ENCODE measurements at regions not wholly inside any gene's neighbourhood (a gene's known extent, or its start where the extent isn't known, plus 50 kb on each side); places are given as distances from the start of the nearest gene placed in this dataset.

- no peak for DNase-seq
Measured at GRCh38 chr3:24598695-24599470, 104.2 kb upstream of the THRB start.

DNA sequence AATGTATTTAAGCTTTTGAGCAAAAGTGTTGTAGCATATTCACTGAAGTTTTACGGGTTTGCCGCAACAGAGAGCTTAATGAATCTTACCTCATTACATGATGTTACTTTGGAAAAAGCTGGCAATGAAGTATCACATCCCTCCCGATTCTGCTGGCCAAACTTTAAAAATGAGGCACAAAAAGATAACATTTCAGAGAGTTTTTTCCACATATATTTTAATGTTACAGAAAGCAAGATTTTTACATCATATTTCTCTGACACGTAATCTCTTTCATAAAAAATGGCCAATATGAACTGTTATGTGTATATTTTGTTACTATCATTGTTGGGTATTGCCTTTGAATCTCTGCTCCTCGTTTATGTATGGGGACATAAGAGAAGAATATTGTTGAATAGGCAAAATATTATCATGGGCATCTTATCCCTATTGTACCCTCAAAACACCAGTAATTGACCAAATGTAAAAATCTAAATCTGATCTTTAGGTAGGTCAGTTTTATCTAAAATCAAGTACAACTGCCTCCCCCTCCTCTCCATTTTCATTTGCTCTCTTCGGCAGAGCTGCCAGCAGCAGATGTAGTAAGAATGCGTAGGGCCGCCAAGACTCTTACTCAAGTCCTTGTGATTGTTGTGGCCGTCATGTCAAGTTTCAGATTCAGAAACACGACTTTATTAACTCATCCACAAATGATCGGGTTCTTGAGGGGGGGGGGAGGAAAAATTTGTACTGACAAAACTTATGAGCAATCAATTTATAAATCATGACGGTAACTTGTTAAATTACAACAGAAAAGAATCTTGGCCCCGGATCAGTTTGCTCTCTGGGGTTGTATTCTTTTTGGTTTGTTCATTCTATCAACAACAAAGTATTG is 106.7 kb upstream of the THRB start:
- no peak for DNase-seq

DNA sequence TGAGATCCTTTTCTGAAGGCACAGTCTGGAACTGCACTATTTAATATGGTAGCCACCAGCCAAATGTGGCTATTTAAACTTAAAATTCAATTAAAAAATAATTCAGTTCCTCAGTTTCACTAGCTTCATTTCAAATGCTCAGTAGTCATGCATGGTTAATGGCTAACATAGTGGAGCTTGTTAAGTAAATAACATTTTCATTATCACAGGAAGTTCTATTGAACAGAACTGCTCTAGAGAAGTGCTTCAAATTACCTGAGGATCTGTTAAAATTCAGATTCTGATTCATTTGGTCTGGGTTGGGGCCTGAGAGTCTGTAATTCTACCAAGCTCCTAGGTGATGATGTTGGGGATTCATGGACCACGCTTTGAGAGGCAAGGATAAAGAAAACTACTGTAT is 109.6 kb upstream of the THRB start:
- no peak for DNase-seq

DNA sequence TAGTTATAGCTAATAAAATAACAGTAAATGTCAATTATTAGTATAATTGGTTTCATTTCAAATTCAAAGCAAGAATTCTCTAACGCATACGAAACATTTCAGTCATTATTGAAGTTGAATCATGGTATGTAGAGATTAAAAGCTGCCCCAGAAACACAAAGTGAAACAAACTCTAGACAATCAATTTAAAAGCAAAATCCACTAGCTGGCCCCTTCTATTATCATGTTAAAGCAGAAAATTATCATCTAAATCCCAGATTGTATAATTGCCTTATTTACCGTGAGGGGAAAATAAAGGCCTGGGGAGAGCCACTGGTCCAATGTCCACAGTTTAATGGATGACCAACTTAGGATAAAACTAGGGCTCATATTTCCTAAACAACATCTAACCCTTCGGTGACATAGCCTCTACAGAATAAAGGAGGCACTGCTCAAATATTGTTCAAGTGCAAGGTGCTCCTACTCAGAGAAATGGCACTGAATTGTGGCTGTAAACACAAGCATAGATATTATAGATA is 110.9 kb upstream of the THRB start:
- no peak for DNase-seq

DNA sequence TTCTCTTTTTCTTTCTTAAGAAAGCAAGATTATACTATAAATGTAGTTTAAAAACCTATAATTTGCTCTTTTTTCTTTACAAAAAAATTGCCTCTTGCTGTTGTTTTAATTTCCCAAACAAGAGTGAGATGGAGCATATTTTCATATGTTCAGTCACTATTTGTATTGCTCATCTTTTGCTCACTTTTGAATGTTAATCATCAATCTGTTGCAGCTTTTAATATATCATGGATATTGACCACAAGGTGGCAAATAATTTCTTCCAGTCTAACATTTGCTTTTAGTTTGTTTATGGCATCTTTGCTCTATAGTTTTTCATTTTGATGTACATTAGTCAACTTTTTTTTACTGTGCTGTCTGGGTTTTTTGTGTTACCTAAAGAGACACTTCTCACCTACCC is 112.6 kb upstream of the THRB start:
- no peak for DNase-seq

DNA sequence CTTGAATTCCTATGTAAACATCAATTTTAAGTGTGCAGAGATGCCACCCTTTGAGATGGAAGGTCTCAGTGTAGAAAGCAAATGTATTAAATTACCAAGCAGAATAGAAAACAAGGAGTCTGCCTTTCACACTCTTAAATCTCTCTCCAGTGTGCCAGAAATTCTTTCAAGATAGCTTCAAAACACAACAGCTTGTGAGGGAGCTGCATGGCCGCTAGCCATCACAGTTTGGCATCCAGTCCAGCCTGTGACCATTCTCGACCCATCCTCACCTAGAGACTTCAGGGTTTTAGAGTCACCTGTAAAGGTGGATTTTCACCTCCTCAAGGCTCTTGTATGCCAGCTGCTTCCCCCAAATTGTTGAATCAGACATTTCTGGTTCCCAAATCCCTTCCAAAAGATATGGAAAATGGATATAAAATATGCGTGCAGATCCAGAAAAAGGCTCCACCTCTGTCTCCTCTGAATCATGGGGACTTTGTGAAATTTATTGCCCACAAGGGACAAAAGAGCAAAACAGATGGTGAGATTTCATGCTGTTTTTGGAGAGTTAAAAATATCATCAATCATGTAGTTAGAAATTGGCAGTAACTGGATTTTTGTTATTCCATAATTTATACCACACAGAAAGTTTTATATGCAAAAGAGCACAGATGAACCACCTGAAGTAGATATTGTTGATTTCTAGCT is 114.2 kb upstream of the THRB start:
- no peak for DNase-seq

GRCh38 chr3:24614359-24614758 is 119.7 kb upstream of the THRB start:
- no peak for DNase-seq

DNA sequence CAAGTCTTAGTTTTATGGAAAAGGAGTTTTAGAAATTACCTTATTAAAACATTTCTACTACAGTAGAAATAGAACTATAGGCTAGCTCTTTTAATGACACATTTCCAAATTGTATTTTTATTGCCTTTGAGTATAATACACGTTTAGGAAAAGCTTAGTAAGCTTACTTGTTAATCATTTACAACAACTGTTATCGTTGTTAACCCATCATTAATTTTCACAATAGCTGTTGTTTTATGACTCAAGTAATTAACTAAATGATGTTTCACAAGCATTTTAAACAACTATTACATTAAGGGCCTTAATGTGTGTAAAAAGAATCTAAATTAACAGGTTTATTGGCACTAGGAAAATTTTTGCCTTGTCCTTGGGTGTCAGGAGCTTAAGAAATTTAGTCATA is 120.5 kb upstream of the THRB start:
- no peak for DNase-seq

DNA sequence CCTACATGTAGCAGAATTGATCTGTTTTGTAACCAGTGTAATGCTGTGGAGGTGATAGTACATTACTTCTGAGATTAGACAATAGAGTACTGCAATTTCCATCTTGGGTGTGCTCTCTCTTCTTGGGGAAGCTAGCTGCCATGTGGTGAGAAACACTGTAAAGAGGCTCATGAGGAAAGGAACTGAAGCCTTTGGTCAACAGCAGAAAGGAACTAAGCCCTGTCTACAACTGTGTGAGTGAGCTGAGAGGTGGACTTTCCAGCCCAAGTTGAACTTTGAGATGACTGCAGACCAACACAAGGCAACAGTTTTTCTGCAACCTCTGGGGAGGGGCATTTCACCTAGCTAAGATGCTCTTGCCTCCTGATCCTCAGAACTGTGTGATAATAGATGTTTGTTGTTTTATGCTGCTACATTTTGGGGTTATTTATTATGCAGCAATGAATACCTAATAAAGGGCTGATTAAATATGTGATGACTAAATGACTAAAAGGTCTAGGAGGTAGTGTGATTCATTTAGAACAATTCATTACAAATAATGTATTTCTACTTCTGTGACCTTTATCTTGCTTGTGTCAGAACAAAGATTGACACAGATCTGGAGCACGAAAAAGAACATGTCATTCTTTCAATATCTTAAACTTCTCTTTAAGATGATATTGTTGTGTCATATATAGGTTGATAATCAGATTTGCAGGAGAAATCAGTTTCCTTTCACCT is 121.6 kb upstream of the THRB start:
- no peak for DNase-seq

DNA sequence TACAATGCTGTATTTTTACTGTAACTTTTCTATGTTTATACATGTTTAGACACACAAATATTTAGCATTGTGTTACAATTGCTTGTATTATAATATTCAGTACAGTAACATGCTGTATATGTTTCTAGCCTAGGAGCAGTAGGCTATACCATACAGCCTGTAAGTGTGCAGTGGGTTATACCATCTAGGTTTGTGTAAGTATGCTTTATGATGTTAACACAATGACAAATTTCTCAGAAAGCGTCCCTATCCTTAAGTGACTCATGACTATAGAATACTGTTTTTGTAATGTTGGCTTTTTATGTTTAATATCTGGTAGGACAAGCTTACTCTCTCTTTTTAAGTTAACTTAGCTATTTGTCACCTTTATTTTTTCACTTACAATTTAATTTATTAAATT is 127.5 kb upstream of the THRB start:
- no peak for DNase-seq

GRCh38 chr3:24622696-24623225 is 128.1 kb upstream of the THRB start:
- no peak for DNase-seq

- DNase-seq = no peak
Measured at GRCh38 chr3:24623657-24624056, 129.0 kb upstream of the THRB start.

DNA sequence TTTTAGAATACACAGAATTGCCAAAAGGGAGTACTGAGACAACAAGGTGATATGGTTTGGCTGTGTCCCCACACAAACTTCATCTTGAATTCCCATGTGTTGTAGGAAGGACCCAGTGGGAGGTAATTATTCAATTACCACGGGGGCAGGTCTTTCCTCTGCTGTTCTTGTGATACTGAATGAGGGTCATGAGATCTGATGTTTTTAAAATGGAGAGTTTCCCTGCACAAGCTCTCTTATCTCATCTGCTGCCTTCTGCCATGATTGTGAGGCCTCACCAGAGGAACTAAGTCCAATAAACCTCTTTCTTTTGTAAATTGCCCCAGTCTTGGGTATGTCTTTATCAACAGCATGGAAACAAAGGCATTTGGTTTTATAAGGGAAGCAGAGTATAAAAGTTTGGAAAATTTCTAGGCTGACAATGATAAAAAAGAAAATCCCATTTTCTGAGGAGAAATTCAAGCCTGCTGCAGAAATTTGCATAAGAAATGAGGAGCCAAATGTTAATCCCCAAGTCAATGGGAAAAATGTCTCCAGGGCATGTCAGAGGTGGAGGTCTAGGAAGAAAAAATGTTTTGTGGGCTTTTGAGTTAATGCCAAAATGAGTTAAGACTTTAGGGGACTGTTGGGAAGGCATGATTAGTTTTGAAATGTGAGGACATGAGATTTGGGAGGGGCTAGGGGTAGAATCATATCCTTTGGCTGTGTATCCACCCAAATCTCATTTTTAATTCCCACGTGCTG is 130.5 kb upstream of the THRB start:
- DNase-seq = no peak

DNA sequence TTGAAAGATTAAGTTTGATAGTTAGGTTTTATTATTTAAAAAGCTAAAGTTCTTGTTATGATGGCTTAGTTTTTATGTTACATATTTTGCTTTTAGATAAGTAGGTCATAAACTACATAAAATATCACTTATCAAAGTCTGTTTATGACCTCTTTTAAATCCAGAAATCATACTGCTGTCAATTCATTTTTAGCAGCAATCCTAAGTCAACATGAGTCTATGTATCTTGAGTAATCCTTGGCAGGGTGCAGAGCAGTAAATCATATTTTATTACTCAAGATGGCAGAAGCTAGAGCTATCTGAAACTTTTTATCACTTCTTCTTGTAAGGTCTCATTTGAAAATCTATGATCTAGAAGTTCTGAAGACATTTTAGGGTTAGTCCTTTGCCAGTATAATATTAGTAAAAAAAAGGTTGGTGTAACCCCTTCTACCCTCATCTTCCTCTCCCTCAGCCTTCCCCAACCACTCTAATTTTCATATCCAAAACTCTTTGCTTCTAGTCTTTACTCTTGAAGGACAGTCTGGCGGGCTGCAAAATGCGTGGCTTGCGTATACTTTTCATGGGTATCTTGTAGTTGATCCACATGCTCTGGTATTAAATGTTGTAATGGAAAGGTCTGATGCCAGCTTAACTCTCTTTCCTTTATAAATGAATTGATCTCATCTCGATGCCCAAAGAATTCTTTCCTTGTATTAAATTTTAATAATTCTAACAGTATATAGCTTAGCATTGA is 134.0 kb upstream of the THRB start:
- DNase-seq = no peak

- no peak for DNase-seq
Measured at GRCh38 chr3:24631481-24631880, 136.8 kb upstream of the THRB start.

DNA sequence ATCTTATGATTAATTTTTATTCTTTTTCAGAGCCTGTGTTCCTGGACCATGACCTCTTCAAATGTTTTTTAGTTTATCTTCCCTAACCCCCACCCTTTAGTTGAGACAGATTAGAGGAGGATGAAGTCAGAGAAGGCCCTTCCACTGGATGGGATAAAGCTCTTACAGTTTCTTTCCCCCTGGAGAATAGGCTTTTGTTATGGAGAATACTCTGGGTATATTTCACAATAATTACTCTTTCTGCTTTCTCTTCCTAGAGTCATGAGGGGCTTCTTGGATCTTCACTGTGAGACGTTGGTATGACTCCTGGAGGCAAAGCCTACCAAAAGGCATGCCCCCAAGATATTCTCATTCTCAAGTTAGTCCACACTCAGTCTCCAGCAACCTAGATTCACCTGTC is 144.4 kb upstream of the THRB start:
- DNase-seq = no peak

DNA sequence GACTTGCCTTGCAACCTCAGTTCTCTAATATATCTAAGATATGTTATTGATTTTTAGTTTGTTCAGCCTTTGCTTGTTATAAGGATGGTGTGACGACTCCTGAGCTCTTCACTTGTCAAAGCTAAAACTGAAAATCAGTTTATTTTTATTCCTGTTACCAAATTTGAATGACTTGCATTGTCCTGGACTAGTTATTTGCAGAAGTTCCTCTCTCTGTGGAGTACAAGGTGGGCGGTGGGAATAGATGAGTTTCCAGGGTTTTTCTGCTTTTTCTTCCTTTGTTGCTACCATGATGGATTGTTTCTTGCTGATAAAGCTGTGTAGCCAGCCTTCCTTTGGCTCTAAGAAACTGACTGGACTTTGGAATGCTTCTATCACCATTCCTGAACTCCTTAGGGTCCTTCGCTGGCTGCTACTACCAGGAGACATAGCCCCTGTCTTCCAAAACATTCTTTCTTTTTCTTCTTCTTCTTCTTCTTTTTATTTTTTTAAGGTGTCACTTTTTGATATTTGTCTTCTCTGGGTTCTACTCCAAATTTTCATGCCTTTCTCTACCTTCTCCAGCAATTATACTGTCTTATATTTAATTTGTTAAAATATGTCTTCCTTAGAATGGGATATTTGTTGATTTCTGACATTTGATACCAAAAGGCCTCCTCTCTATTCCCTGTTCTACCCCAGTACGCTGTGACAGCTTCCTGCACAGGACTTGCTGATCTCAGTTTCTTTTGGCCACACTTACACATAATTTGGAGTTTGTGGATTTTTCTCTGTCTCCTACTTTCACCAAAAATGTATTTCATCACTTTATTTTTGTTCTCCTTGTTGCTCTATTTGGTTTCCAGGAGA is 145.1 kb upstream of the THRB start:
- DNase-seq = no peak

GRCh38 chr3:24640330-24640877 is 145.8 kb upstream of the THRB start:
- DNase-seq = no peak

- no peak for DNase-seq
Measured at GRCh38 chr3:24641628-24642027, 147.0 kb upstream of the THRB start.

GRCh38 chr3:24645047-24645446 is 150.4 kb upstream of the THRB start:
- no peak for DNase-seq

All from CD4-positive, alpha-beta T cell treated with Interleukin-4 for 4 hours (primary cell).